ENCODE measurements at regions not wholly inside any gene's neighbourhood (a gene's known extent, or its start where the extent isn't known, plus 50 kb on each side); places are given as distances from the start of the nearest gene placed in this dataset.

- peak in 2 of 5 donors; percentile 5 to 11 for DNase-seq
- Histone ChIP-seq H3K4me1 (ENCODE audit: control insufficient read depth in 2 of 3, insufficient read depth in 2 of 3, low read depth in 1 of 3, low read length in 3 of 3) (no peaks in the 10 kb centered on the region), H3K27ac (ENCODE audit: low read depth in 2 of 2, low read length in 2 of 2) (no peak overlapping the region), H3K9ac (ENCODE audit: low read length in 3 of 3) (no peak overlapping the region), H3K4me3 (ENCODE audit: low read length in 3 of 3) (no peak overlapping the region), H3K27me3 (ENCODE audit: control insufficient read depth, insufficient read depth, low read length) (no peaks in the 10 kb centered on the region), H3K9me3 (ENCODE audit: control insufficient read depth in 2 of 3, insufficient read depth in 1 of 3, low read length in 3 of 3) (no peaks in the 10 kb centered on the region), H3K36me3 (ENCODE audit: control insufficient read depth in 2 of 3, insufficient read depth in 3 of 3, low read length in 3 of 3) (no peaks in the 10 kb centered on the region)
- FAIRE-seq, result no peak
- intact Hi-C loops (cut with DNase I), result no loop called here
- no peak for TF ChIP-seq CTCF (IDR thresholded peaks at IDR 0.05; ENCODE audit: borderline replicate concordance, extremely low read depth, insufficient read depth)
Measured at GRCh38 chr7:84829719-84830118, 357.1 kb downstream of the SEMA3D start.

GRCh38 chr7:84824057-84824651, 362.7 kb downstream of the SEMA3D start:
- no peak for TF ChIP-seq CTCF (IDR thresholded peaks at IDR 0.05; ENCODE audit: borderline replicate concordance, extremely low read depth, insufficient read depth)
- Histone ChIP-seq H3K4me1 (ENCODE audit: control insufficient read depth in 2 of 3, insufficient read depth in 2 of 3, low read depth in 1 of 3, low read length in 3 of 3) (no peaks in the 10 kb centered on the region), H3K9me3 (ENCODE audit: control insufficient read depth in 2 of 3, insufficient read depth in 1 of 3, low read length in 3 of 3) (no peaks in the 10 kb centered on the region), H3K27me3 (ENCODE audit: control insufficient read depth, insufficient read depth, low read length) (no peaks in the 10 kb centered on the region), H3K4me3 (ENCODE audit: low read length in 3 of 3) (no peak overlapping the region), H3K9ac (ENCODE audit: low read length in 3 of 3) (no peak overlapping the region), H3K27ac (ENCODE audit: low read depth in 2 of 2, low read length in 2 of 2) (no peak overlapping the region), H3K36me3 (ENCODE audit: control insufficient read depth in 2 of 3, insufficient read depth in 3 of 3, low read length in 3 of 3) (no peaks in the 10 kb centered on the region)
- intact Hi-C loops (cut with DNase I), result no loop called here
- DNase-seq, result no peak
- FAIRE-seq, result no peak

GRCh38 chr7:84823530-84823929, 363.3 kb downstream of the SEMA3D start:
- intact Hi-C loops (cut with DNase I), result no loop called here
- no peak for FAIRE-seq
- TF ChIP-seq CTCF (IDR thresholded peaks at IDR 0.05; ENCODE audit: borderline replicate concordance, extremely low read depth, insufficient read depth), result no peak
- Histone ChIP-seq H3K9me3 (ENCODE audit: control insufficient read depth in 2 of 3, insufficient read depth in 1 of 3, low read length in 3 of 3) (no peaks in the 10 kb centered on the region), H3K4me3 (ENCODE audit: low read length in 3 of 3) (no peak overlapping the region), H3K27me3 (ENCODE audit: control insufficient read depth, insufficient read depth, low read length) (no peaks in the 10 kb centered on the region), H3K36me3 (ENCODE audit: control insufficient read depth in 2 of 3, insufficient read depth in 3 of 3, low read length in 3 of 3) (no peaks in the 10 kb centered on the region), H3K9ac (ENCODE audit: low read length in 3 of 3) (no peak overlapping the region), H3K4me1 (ENCODE audit: control insufficient read depth in 2 of 3, insufficient read depth in 2 of 3, low read depth in 1 of 3, low read length in 3 of 3) (no peaks in the 10 kb centered on the region), H3K27ac (ENCODE audit: low read depth in 2 of 2, low read length in 2 of 2) (no peak overlapping the region)
- DNase-seq, result no peak

GRCh38 chr7:84822941-84823510, 363.8 kb downstream of the SEMA3D start:
- TF ChIP-seq CTCF (IDR thresholded peaks at IDR 0.05; ENCODE audit: borderline replicate concordance, extremely low read depth, insufficient read depth), result no peak
- no peaks in the 10 kb centered on the region for H3K36me3 ChIP-seq (ENCODE audit: control insufficient read depth in 2 of 3, insufficient read depth in 3 of 3, low read length in 3 of 3)
- no peaks in the 10 kb centered on the region for H3K27me3 ChIP-seq (ENCODE audit: control insufficient read depth, insufficient read depth, low read length)
- H3K4me3 ChIP-seq (ENCODE audit: low read length in 3 of 3), result no peak overlapping the region
- H3K4me1 ChIP-seq (ENCODE audit: control insufficient read depth in 2 of 3, insufficient read depth in 2 of 3, low read depth in 1 of 3, low read length in 3 of 3), result no peaks in the 10 kb centered on the region
- H3K27ac ChIP-seq (ENCODE audit: low read depth in 2 of 2, low read length in 2 of 2), result no peak overlapping the region
- no peaks in the 10 kb centered on the region for H3K9me3 ChIP-seq (ENCODE audit: control insufficient read depth in 2 of 3, insufficient read depth in 1 of 3, low read length in 3 of 3)
- intact Hi-C loops (cut with DNase I), result no loop called here
- H3K9ac ChIP-seq (ENCODE audit: low read length in 3 of 3), result no peak overlapping the region
- DNase-seq (no peak), FAIRE-seq (no peak)

All from kidney (tissue), 13 donors.